ENCODE measurements at regions not wholly inside any gene's neighbourhood (a gene's known extent, or its start where the extent isn't known, plus 50 kb on each side); places are given as distances from the start of the nearest gene placed in this dataset.
"Not testable (repeated sequence)": the region's sequence is repeated elsewhere in the genome, so short reads cannot be mapped to it uniquely, and the experiment has no call there.

DNA sequence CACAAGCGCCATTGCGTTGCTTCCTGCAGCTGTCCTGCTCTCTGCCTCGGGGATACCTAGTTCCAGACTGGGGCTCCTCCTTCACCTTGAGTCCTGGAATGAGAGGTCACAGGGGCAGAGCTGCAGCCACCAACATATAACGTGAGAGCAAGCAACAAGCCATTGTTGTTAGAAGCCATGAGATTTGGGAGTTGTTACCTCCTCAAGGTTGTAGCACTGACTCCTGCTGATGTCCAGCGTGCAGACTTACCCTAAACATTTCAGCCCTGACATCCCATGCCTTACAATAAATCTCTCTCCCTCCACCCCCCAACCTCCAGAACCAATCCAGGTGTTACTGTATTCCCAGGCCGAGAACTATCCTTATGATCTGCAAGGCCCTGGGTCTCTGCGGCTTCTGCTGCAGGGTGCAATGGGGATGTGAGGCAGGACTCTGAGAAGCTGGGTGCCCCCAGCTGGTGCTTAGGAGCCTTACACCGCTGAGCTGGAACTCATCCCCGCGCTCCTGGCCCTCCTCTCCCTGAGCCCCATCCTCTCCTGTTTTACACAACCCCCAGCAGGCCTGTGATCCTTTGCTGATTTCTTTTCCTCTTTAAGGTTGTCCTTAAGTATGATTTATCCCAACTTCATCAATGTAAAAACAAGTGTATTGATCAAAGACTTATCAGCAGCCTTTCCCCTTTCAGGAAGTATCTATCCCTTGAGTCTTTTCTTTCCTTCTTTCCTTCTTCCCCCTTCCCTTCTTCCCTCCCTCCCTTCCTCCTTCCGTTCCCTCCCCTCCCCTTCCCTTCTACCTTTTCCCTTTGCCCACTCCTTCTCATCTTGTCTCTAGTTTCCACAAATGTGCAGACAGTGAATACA lies 84.2 kb upstream of the ABHD2 start (continued):
- TF ChIP-seq RAD21 (CRISPR knock-in tag; conservative IDR thresholded peaks at IDR 0.05 in 1 of 2, IDR thresholded peaks at IDR 0.05 in 1 of 2) (peak; percentile 82 to 95), MAFF (IDR thresholded peaks at IDR 0.05; ENCODE audit: low read length) (no peak)

DNA sequence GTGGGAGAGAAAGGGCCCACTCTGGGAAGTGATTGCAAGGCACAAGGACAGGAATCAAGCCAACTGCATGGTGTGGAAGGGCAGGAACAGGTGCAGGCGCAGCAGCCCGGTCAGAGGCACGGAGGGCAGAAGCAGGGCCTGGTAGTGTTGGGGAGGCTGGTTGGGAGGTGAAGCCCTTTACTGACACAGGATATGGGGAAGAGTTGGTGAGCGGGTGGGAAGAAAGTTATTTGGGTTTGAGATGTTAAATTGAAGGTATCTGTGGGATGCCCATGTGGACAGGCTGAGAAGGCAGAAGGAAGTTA lies 83.6 kb upstream of the ABHD2 start:
- Histone ChIP-seq H4K20me1 (replicated peaks; ENCODE audit: control insufficient read depth, insufficient read depth, low read length) (no peaks in the 10 kb centered on the region), H3K79me2 (ENCODE audit: control insufficient read depth, insufficient read depth, low read length) (no peaks in the 10 kb centered on the region), H3K36me3 (ENCODE audit: control insufficient read depth, insufficient read depth, low read length) (no peaks in the 10 kb centered on the region), H3K27ac (ENCODE audit: extremely low read depth, low read depth, low read length) (no peak overlapping the region), H3K4me2 (ENCODE audit: insufficient read depth, low read length) (no peak overlapping the region), H3K9me3 (replicated peaks; ENCODE audit: control insufficient read depth, insufficient read depth, low read depth, low read length) (no peaks in the 10 kb centered on the region), H3K4me1 (replicated peaks in 1 of 2; ENCODE audit: control insufficient read depth in 2 of 2, insufficient read depth in 2 of 2, low read length in 2 of 2) (peaks cover 15 to 31% of the 10 kb centered on the region in 2 experiments), H2AFZ (ENCODE audit: low read depth, low read length) (peak overlapping the region; percentile 89), H3K9me1 (ENCODE audit: control insufficient read depth, insufficient read depth, low read length) (no peaks in the 10 kb centered on the region), H3K9ac (ENCODE audit: insufficient read depth in 1 of 2, low read depth in 2 of 2, low read length in 2 of 2) (peak overlapping the region in 1 of 2 experiments; percentile 66; a peak in 1 of 4 replicates), H3K27me3 (ENCODE audit: control insufficient read depth in 2 of 2, insufficient read depth in 2 of 2, low read length in 2 of 2) (no peaks in the 10 kb centered on the region), H3K4me3 (no peak overlapping the region)
- ATAC-seq: no peak
- in situ Hi-C loops (cut with MboI) (no loop called here), intact Hi-C loops (cut with micrococcal nuclease) (loop anchor here (1.0 to 2.0 kb wide), 2 partner anchors 66 to 100 kb away; no protein-coding TSS in a partner anchor)
- CTCF ChIA-PET (ENCODE audit: low intra/inter-chr PET ratio): interaction anchor here (0.6 to 1.3 kb wide), 2 partner anchors 99 to 132 kb away, joined by 5 to 6 read pairs; no protein-coding TSS in a partner anchor
- no peak for DNase-seq (ENCODE audit: extremely low read depth in 1 of 4, low spot score in 3 of 4)
- BruUV-seq (replicated peaks): no TSS peak
- TF ChIP-seq ZNF212 (CRISPR knock-in tag; IDR thresholded peaks at IDR 0.05): no peak
- peak; percentile 5; the same call in 1 of the 2 replicates for TF ChIP-seq ZNF512 (tag; IDR thresholded peaks at IDR 0.05)
- POLR2A ChIA-PET: interaction anchor here (0.5 to 3.9 kb wide), 9 partner anchors 9 to 395 kb away, joined by 3 to 20 read pairs (median 4); no protein-coding TSS in a partner anchor
- 60% methylated on average over 4 of the region's 4 CpGs for WGBS (ENCODE audit: insufficient coverage, low coverage, missing lambda C conversion rate)
- no peak for FAIRE-seq

- H3K9me3 ChIP-seq (replicated peaks; ENCODE audit: control insufficient read depth, insufficient read depth, low read depth, low read length); H3K27me3 ChIP-seq (ENCODE audit: control insufficient read depth in 2 of 2, insufficient read depth in 2 of 2, low read length in 2 of 2); in situ Hi-C loops (cut with MboI); FAIRE-seq; ATAC-seq; H3K79me2 ChIP-seq (ENCODE audit: control insufficient read depth, insufficient read depth, low read length); DNase-seq (ENCODE audit: extremely low read depth in 1 of 4, low spot score in 3 of 4); intact Hi-C loops (cut with micrococcal nuclease); H3K9me1 ChIP-seq (ENCODE audit: control insufficient read depth, insufficient read depth, low read length); H3K4me3 ChIP-seq; H3K4me2 ChIP-seq (ENCODE audit: insufficient read depth, low read length); H3K27ac ChIP-seq (ENCODE audit: extremely low read depth, low read depth, low read length); H3K36me3 ChIP-seq (ENCODE audit: control insufficient read depth, insufficient read depth, low read length); H3K9ac ChIP-seq (ENCODE audit: insufficient read depth in 1 of 2, low read depth in 2 of 2, low read length in 2 of 2); H4K20me1 ChIP-seq (replicated peaks; ENCODE audit: control insufficient read depth, insufficient read depth, low read length); H2AFZ ChIP-seq (ENCODE audit: low read depth, low read length); CTCF ChIA-PET (ENCODE audit: low intra/inter-chr PET ratio); BruUV-seq (replicated peaks): not testable (repeated sequence)
- 54% methylated on average over 8 of the region's 9 CpGs for WGBS (ENCODE audit: insufficient coverage, low coverage, missing lambda C conversion rate)
- POLR2A ChIA-PET: interaction anchor here (0.6 kb wide), 2 partner anchors 73 to 99 kb away, joined by 3 read pairs; no protein-coding TSS in a partner anchor
- H3K4me1 ChIP-seq (replicated peaks in 1 of 2; ENCODE audit: control insufficient read depth in 2 of 2, insufficient read depth in 2 of 2, low read length in 2 of 2): peaks cover 5 to 18% of the 10 kb centered on the region in 2 experiments; a peak in 4 of 5 replicates
Measured at GRCh38 chr15:89007527-89007926, 80.7 kb upstream of the ABHD2 start.

All from K562 (cell line).